Renal pelvis (tissue), 1 donor: ENCODE measurements at regions not wholly inside any gene's neighbourhood (a gene's known extent, or its start where the extent isn't known, plus 50 kb on each side); places are given as distances from the start of the nearest gene placed in this dataset.
"Not testable (repeated sequence)": the region's sequence is repeated elsewhere in the genome, so short reads cannot be mapped to it uniquely, and the experiment has no call there.

ENCODE experiments used
- DNase-seq: peaks from one replicate; pipeline ENCODE4 v3.0.0-alpha.2; 2013

DNA sequence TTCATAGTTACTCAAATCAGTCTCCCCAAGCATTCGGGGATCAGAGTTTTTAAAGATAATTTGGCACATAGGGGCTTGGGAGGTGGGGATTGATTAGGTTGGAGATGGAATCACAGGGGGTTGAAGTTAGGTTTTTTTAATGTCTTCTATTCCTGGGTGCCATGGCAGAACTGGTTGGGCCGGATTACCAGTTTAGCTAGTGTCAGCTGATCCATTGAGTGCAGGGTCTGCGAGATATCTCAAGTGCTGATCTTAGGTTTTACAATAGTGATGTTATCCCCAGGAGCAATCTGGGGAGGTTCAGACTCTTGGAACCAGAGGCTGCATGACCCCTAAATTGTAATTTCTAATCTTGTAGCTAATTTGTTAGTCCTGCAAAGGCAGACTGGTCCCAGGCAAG is 163.5 kb upstream of the ATP10A start:
- not testable (repeated sequence) for DNase-seq

DNA sequence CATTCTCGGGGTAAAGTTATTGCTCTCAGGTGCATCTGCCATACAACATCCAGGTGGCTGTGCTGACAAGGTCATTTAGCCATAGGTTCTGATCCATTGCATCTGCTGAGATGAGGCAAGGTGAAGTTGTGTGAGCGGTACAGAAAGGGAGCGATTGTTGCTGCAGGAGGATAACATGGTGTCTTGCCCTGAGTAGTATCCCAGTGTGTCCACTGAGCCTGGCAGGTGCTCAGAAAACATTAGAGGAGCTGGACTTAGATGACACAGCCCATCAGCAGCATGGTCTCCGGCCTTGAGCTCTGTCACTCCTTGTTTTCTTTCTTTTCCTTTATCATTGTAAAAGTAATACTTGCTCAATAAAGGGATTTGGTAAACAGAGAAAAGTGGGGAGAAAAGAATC is 161.1 kb upstream of the ATP10A start:
- DNase-seq: no peak

DNA sequence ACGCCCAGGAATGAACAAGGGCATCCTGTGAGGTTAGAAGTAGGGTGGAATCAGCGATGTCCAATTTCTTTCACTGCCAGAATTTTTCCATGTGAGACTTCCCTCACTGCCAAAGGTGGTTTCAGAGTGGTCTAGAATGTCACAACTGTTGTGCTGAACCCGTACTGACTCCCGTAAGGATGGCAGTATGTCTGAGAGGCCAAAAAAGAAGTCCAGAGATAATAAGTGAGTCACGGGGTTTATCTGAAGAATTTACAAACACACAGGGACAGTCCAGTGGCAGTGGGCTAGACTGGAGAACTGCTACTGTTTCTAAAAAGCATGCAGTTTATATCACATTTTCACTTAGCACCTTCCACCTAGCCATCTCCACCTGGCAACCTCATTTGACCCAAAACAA is 160.6 kb upstream of the ATP10A start:
- no peak for DNase-seq

DNA sequence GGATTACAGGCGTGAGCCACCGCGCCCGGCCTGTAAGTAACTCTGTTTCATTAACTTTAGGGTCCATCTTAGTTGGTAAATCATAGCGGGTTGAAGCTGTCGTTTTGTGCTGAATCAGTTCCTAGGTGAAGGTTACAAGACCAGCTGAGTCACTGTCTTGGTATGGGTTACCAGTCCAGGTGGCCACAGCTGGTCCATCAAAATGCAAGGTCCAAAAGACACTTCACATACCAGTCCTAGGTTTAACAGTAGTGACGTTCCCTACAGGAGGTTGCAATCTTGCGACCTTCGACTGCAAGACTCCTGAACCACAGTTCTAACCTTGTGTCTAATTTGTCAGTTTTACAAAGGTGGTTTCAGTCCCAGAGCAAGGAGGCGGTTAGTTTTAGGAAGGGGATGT is 160.1 kb upstream of the ATP10A start:
- DNase-seq: no peak

DNA sequence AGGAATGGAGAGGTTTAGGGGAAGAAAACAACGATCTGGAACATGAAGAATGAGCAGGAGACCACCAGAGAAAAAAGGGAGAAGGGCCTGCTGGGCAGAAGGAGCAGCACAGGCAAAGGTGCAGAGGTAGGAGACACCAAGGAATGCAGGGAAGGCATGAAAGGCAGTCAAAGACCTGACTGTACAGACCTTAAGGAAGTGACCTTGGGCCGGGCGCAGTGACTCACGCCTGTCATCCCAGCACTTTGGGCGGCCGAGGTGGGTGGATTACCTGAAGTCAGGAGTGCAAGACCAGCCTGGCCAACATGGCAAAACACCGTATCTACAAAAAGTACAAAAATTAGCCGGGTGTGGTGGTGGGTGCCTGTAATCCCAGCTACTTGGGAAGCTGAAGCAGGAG is 157.7 kb upstream of the ATP10A start:
- no peak for DNase-seq

DNA sequence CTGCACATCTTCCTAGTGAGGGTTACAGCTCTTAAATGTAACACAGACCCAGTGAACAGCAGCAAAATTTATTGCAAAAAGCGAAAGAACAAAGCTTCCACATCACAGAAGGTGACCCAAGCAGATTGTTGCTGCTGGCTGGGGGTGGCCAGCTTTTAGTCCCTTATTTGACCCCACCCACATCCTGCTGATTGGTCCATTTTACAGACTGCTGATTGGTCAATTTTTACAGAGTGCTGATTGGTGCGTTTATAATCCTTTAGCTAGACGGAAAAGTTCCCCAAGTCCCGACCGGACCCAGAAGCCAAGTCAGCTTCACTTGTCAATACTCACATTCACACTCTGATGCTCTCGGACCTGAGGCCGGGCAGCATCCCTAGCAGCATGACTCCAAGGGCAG is 154.5 kb upstream of the ATP10A start:
- no peak for DNase-seq

DNA sequence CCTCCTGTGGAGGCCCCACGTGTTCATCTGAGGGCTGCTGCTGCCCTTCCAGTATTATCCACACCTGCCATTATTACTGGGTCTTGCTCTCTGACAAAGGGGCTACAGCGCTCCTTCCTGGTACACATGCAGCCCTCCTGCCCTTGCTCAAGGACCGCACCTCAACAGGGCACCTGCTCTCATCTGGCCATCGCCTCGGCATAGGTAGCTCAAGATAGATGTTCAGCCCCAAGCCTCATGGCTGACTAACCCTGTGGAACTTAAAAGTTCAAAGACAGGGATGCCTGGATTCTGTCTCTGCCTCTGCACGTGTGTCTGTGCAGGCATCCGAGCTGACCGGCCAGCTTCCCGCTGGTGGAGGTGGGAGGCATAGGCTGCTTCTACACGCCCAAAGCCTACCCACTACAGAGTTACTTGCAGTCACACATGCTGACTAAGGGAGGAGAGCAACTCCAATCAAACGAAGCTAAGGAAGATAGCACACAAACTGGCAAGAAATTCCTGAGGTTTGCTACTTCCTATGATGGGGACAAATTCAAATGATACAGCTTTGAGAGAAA is 152.5 kb upstream of the ATP10A start:
- peak; percentile 15 for DNase-seq

DNA sequence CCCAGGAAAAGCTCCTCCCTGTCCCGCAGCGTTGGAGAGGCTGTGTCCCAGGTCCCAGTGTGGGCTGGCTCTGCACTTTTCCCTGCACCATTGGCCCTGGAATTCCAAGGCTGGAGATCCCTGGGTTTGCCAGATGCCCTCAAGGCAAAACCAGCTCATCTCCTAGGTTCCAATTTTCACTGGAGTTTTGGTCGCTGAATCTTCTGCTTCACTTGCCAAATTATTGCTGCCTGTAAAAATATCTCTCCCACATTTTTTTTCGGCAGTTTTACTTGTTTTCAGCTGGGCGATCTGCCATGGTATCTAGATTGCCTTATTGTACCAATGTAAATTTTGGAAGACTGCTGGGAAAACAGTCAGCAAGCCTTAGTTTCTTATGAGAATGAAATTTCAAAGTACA is 150.9 kb upstream of the ATP10A start:
- no peak for DNase-seq

DNA sequence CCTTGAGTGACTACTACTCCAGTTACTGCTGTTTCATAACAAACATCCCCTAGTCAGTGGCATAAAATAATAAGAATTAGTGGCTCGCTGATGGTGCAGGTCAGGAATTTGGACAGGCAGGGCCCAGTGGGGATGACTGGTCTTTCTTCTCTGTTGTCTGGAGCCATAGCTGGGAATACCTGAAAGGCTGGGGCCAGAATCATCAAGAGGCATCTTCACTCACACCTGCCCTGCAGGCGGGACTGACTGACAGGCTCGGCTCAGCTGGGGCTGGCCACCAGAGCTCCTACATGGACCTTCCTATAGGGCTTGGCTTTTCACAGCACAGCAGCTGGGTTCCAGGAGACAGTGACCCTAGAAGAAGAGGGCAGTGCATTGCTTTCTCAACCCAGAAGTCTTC is 148.8 kb upstream of the ATP10A start:
- DNase-seq: no peak

DNA sequence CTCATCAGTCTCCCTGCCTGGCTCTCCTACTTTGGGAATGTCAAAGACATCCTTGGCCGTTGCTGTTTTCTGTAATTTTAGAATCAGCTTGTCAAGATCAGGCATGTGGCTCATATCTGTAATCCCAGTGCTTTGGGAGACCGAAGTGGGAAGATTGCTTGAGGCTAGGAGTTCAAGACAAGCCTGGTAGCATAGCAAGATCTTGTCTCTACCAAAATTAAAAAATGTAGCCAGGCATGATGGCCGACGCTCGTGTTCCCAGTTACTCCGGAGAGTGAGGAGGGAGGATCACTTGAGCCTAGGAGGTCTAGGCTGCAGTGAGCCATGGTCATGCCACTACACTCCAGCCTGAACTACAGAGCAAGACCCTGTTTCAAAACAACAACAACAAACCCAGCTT is 144.0 kb upstream of the ATP10A start:
- no peak for DNase-seq

DNA sequence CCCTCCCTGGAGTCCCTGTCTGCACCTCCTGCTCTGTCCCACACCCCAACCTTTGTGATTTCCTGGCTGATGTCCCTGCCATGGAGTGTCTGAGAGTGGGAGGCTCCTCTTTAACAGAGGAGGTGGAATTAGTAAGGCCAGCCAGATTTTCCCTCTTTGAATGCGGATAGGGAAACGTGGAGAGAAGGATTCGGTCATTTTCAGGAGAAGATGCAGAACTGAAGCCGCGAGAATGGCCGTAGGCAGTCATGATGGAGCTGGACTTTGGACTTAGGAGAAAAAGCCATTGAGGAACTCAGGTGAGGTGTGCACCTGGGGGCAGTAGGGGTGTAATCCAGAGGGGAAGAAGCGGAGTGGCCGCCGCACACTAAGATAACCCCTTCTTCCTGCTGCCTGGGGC is 138.1 kb upstream of the ATP10A start:
- DNase-seq: no peak

DNA sequence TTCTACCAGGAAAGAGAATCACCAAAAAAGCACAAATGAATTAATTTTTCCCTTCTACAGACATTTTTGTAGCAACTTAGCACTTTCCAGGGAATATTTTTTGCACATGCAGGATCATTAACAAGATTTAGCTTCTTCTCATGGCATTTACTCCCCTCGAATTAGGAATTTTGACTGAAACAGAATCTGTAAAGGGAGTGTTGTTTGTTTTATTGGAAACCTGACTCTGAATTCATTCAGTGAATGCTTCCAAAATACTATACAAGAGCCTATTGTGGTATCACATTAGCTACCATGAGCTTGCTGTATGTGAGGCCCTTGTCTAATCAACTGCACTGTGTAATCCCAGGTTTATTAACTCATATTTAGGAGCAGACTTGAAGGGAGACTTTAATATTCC is 130.4 kb upstream of the ATP10A start:
- peak; percentile 54 for DNase-seq

DNA sequence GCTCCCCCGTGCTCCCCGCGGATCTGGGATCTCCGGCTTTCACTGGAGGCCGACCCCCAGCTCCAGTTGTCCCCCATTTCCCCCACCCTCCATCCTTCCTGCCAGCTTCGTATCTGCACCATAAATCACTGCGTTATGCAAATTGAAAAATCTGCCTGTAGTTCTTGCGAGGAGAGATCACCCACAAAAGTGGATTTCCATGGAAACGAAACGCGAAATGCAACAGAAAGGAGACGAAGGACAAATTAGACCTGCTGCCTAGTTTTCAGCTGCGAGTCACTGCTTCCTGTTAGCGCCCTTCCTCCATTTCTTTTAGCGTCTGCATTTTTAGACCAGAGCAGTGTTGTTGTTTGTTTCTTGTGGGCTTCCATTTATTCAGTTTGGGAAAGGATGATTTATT is 127.1 kb upstream of the ATP10A start:
- no peak for DNase-seq

DNA sequence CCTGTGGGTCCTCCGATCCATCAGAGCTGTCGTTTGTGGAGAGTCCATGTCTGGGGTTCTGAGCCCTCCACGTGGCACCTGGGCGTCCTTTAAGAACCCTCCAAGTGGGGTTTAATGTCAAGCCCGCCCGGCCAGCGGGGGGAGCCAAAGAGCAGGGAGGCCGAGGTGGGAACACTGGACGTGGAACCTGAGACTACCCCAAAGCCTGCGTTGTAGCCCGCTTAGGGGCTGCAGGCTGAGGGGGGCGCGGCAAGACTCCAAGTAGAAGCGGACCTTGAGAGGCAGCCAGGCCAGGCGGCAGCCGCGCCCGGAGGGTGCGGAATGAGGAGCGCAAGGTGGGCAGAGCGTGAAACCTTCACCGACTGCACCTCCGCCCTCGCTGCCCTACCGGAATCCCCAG is 126.2 kb upstream of the ATP10A start:
- no peak for DNase-seq

DNA sequence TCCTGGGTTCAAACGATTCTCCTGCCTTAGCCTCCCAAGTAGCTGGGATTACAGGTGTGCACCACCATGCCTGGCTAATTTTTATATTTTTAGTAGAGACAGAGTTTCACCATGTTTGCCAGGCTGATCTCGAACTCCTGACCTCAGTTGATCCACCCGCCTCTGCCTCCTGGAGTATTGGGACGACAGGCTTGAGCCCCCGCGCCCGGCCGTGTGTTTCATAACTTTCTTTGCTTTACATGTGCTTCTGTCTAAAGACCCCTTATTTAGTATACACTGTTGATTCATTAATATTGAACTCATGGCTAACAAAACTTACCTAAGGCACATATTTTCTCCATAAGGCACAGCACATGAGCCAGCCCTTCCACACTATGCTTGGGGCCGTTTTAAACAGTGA is 125.6 kb upstream of the ATP10A start:
- not testable (repeated sequence) for DNase-seq

DNA sequence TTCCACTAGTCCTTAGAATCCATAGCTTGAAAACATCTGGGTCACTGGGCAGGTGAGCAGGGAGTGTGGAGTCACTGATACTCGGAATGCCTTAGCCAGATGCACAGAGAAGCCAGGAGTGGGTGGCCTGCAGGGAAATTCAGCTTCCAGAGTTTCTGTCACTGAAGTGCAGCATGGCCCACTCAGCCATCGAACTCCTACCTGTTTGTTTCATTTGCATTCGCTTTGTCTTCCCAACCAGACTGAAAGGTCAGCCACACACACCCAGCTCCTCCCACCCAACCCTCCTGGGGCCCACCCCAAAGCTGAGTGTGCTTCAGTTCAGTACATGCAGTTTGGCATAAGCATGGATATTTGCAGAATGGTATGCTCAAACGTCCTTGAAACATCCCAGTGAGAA is 124.5 kb upstream of the ATP10A start:
- DNase-seq: no peak

DNA sequence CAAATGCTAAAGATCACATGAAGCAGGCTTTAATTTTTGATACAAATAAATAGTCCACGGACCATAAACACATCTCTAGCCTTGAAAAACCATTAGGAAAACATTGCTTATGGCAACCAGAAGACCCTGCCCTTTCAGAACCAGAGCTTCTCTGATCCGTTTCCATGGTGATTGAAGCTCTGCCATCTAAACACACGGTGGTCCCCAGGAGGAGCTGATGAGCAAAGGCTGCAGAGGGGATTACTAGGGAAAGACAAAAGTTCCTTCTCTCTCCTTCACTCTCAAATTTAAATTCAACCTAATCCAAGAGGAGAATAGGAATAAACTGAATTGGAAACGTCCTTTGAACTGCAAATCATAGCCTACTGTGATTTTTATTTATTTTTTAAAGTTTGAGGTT is 122.0 kb upstream of the ATP10A start:
- no peak for DNase-seq

DNA sequence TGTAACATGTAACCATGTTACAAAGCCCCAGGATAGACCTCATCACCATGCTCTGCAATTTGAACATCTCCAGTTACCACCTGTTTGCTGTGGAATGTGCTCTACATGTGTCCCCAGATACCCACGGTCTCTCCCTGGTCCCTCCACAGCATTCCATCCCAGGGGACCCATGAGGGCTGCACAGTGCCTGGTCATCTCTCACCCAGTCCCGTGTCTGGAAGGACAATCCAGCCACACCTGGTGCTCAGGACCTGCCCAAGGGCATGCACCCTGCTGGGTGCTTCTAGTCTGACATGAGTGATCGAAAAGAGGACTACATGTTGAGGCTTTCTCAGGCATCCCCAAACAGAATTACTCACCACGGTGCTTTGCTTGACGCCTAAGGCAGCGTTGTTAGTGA is 119.6 kb upstream of the ATP10A start:
- no peak for DNase-seq

DNA sequence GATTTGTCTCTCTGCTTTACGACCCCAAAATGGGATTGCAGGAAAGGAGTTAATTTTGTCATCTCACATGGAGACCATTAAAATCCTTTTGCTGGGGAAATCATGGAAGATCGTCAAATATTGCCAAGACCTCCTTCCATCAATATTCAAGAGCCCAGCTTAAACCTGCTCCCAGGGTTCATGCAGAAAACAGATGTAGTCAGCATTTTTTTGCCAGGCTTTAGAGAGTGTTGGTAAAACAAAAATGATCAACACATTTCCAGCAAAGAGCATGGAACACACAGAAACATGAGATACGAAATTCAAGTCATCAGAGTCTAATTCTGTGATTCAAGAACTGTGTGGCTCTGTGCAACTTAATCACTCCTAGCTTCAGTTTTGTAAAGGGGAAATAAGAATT is 118.0 kb upstream of the ATP10A start:
- DNase-seq: no peak

DNA sequence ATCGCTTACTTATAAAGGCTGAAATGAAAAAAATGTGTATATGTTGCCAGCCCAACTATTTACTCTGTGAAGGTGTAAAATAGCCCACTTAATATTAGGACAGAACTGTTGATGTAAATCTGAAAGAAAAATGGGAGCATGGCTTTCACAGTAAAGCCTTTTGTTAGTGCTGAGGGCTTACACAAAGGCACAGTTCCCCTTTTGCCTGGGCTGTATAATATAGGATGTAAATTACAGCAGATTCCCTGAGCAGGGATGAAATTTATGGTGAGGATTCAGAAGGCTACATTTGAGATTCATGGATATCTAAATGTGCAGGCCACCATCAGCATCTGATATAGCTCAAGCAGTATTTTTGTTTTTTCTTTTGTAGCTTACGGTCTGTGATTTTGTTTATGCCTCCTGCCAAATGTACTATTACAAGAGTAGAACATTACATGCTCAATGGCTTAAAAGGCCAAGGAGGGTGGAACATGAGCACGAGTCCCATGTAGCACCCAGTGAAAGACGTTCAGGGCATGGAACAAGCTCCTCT is 109.1 kb upstream of the ATP10A start:
- no peak for DNase-seq

DNA sequence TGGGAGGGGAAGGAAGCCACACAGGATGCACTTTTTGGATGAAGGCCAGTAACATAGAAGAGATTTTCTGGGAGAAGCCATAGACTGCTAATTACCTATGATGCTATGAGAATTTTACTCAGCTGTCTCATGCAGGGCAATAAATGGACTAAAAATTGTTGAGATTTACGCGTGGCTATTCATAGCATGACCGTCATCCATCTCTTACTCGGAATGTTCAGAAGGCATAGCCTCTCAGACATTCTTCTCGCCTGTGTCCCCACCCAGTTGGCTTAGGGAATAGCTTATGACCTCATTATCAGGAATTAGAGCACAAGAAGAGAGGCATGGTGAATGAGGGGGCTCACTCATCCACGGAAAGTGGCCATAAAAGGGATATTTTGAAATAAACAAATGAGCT is 107.9 kb upstream of the ATP10A start:
- no peak for DNase-seq

DNA sequence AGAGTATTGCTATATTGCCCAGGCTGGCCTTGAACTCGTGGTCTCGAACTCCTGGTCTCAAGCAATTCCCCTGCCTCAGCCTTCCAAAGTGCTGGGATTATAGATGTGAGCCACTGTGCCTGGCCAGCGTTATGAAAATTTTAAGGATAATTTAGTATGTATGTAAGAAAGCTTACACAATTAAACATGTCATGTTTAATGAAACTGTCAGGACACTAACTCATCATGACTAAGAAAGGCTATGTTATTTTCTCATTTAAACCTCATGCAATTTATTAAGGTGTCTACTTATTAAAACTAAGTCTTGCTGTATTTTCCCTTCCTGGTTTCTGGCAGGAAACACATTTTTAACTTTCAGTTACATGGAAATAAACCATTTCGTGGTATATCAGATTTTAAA is 106.8 kb upstream of the ATP10A start:
- no peak for DNase-seq

DNA sequence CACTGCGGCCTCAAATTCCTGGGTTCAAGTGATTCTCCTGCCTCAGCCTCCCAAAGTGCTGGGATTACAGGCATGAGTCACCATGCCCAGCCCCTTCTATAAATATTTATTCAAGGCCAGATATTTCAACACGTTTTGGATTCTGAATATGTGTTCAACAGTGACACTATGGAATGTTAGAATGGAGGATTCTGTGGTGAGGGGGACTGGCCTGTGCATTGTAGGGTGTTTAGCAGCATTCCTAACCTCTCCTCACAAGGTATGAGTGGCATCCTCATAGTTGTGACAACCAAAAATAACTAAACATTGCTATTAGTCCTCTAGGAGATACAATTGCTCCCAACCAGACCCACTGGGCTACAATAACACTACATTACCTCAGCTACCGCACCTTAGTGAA is 104.0 kb upstream of the ATP10A start:
- no peak for DNase-seq

DNA sequence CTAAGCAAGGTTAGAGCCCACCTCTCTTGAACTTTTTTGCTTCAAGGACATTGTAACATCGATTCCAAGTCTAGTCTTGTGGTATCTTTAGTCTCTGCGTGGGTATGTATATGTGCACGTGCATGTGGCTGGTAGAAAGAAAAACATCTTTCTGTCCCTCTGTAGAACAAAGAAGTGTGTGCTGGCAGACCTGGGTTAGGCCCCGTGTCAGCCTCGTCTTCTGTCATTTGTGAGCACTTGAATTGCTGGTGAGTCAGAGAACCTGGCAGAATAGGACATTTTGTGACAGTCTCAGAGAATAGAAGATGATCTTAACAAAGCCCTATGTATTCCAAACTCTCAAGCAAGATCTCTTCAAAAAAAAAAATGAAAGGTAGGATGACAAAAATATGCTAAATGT is 102.2 kb upstream of the ATP10A start:
- no peak for DNase-seq

DNA sequence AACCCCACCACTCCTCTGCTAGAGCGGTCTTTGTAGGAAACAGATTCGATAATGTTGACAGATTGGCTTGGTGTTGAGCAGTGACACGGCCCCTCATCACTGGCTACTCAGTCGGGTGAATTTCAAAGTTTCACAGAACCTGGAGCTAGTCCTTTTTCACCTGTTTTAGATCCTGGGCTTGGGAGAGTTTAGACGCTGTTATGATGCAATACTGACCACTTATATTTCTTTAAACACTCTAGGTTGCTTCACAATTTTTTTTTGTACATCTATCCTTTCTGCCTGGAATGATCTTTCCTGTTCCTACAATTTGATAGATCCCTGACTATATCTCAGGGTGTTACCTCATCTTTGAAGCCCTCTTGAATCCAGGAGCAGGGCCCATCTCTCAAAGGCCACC is 97.1 kb upstream of the ATP10A start:
- DNase-seq: no peak
